ENCODE measurements at regions not wholly inside any gene's neighbourhood (a gene's known extent, or its start where the extent isn't known, plus 50 kb on each side); places are given as distances from the start of the nearest gene placed in this dataset.

GRCh38 chr14:42174357-42174756 lies 567.7 kb downstream of the LRFN5 start:
- DNase-seq (ENCODE audit: low read depth) = no peak
- no peak overlapping the region for H3K4me3 ChIP-seq (ENCODE audit: low read depth, low read length)
- no peak for TF ChIP-seq CTCF (IDR thresholded peaks at IDR 0.05; ENCODE audit: insufficient read depth, low read depth, low read length)

GRCh38 chr14:42173206-42173605 lies 566.5 kb downstream of the LRFN5 start:
- no peak for DNase-seq (ENCODE audit: low read depth)
- H3K4me3 ChIP-seq (ENCODE audit: low read depth, low read length) = no peak overlapping the region
- no peak for TF ChIP-seq CTCF (IDR thresholded peaks at IDR 0.05; ENCODE audit: insufficient read depth, low read depth, low read length)

- DNase-seq (ENCODE audit: low read depth) = no peak
- no peak overlapping the region for H3K4me3 ChIP-seq (ENCODE audit: low read depth, low read length)
- no peak for TF ChIP-seq CTCF (IDR thresholded peaks at IDR 0.05; ENCODE audit: insufficient read depth, low read depth, low read length)
Measured at GRCh38 chr14:42172304-42172703, 565.6 kb downstream of the LRFN5 start.

GRCh38 chr14:42163136-42163535 lies 556.5 kb downstream of the LRFN5 start:
- no peak for DNase-seq (ENCODE audit: low read depth)
- no peak for TF ChIP-seq CTCF (IDR thresholded peaks at IDR 0.05; ENCODE audit: insufficient read depth, low read depth, low read length)
- no peak overlapping the region for H3K4me3 ChIP-seq (ENCODE audit: low read depth, low read length)

GRCh38 chr14:42159138-42159537 lies 552.5 kb downstream of the LRFN5 start:
- DNase-seq (ENCODE audit: low read depth) = no peak
- H3K4me3 ChIP-seq (ENCODE audit: low read depth, low read length) = no peak overlapping the region
- no peak for TF ChIP-seq CTCF (IDR thresholded peaks at IDR 0.05; ENCODE audit: insufficient read depth, low read depth, low read length)

- no peak for TF ChIP-seq CTCF (IDR thresholded peaks at IDR 0.05; ENCODE audit: insufficient read depth, low read depth, low read length)
- H3K4me3 ChIP-seq (ENCODE audit: low read depth, low read length) = no peak overlapping the region
- DNase-seq (ENCODE audit: low read depth) = no peak
Measured at GRCh38 chr14:42149609-42150261, 543.1 kb downstream of the LRFN5 start.

- TF ChIP-seq CTCF (IDR thresholded peaks at IDR 0.05; ENCODE audit: insufficient read depth, low read depth, low read length) = no peak
- H3K4me3 ChIP-seq (ENCODE audit: low read depth, low read length) = no peak overlapping the region
Measured at GRCh38 chr14:42145766-42146165, 539.1 kb downstream of the LRFN5 start.

More at GRCh38 chr14:42145766-42146165, 539.1 kb downstream of the LRFN5 start:
- DNase-seq (ENCODE audit: low read depth) = no peak

All from fibroblast of villous mesenchyme (primary cell).